HEK293 (cell line): ENCODE measurements at regions not wholly inside any gene's neighbourhood (a gene's known extent, or its start where the extent isn't known, plus 50 kb on each side); places are given as distances from the start of the nearest gene placed in this dataset.

Source experiments
- CTCF ChIA-PET: fragments of 350-600 bp; formaldehyde crosslinking; extraction: SDS; loops from one replicate; lab custom pipeline; 2021; ENCODE audit warnings: antibody characterized with exemption; lab: Yijun Ruan, JAX
- POLR2A ChIA-PET: fragments of 300-600 bp; formaldehyde crosslinking; extraction: SDS; loops from one replicate; lab custom pipeline; 2020; ENCODE audit warnings: antibody characterized with exemption, inconsistent platforms; lab: Yijun Ruan, JAX
- H3K27ac ChIP-seq: fragments of 200-500 bp; sonication (Bioruptor generic); 2 replicates; pipeline ENCODE4 v1.5.1; 2014; ENCODE audit warnings: low read depth, low read length, control low read depth, inconsistent platforms; ENCODE audit errors: extremely low read depth
- H3K36me3 ChIP-seq, 2 experiments: fragments of 200-500 bp in 1 of 2; sonication (Bioruptor generic) in 1 of 2; 1 replicate in 1 of 2; 2 replicates in 1 of 2; pipeline ENCODE4 v1.5.1; 2014 to 2017; ENCODE audit warnings: inconsistent platforms in 2 of 2, low read length in 2 of 2; ENCODE audit not compliant: control insufficient read depth in 2 of 2, insufficient read depth in 1 of 2
- H3K4me1 ChIP-seq: fragments of 200-500 bp; sonication (Bioruptor generic); 2 replicates; pipeline ENCODE4 v1.5.1; 2014; ENCODE audit warnings: mild to moderate bottlenecking, low read length, inconsistent platforms; ENCODE audit not compliant: control insufficient read depth, insufficient read depth
- H3K4me3 ChIP-seq: 2 replicates; pipeline ENCODE4 v1.5.1; 2011; ENCODE audit warnings: low read depth, mild to moderate bottlenecking, control low read depth, low read length, moderate library complexity
- H3K9me3 ChIP-seq: fragments of 200-500 bp; sonication (Bioruptor generic); 2 replicates; pipeline ENCODE4 v1.5.1; 2014; ENCODE audit warnings: low read depth, low read length, inconsistent platforms; ENCODE audit not compliant: control insufficient read depth, insufficient read depth
- BCL11B ChIP-seq: fragments of 450-650 bp; formaldehyde crosslinking; IDR thresholded peaks from 2 replicates; pipeline ENCODE4 v1.5.1; 2016; ENCODE audit warnings: low read depth, missing biosample characterization, missing genetic modification characterization
- HOXA7 ChIP-seq: sonication (generic); formaldehyde crosslinking; IDR thresholded peaks from 2 replicates; pipeline ENCODE4 v1.8.1; 2022; ENCODE audit warnings: missing genetic modification reagents, borderline replicate concordance
- HOXD13 ChIP-seq: sonication (generic); formaldehyde crosslinking; IDR thresholded peaks from 2 replicates; pipeline ENCODE4 v1.8.0; 2022; ENCODE audit warnings: missing genetic modification reagents, borderline replicate concordance
- MEIS1 ChIP-seq: sonication (generic); formaldehyde crosslinking; IDR thresholded peaks from 2 replicates; pipeline ENCODE4 v1.8.1; 2022; ENCODE audit warnings: missing genetic modification reagents, mild to moderate bottlenecking, borderline replicate concordance
- MYNN ChIP-seq: fragments of 450-650 bp; formaldehyde crosslinking; IDR thresholded peaks from 2 replicates; pipeline ENCODE4 v1.5.1; 2016; ENCODE audit warnings: missing biosample characterization, missing genetic modification characterization, borderline replicate concordance
- ZBTB49 ChIP-seq: fragments of 450-650 bp; formaldehyde crosslinking; IDR thresholded peaks from 2 replicates; pipeline ENCODE4 v1.5.1; 2016; ENCODE audit warnings: missing biosample characterization, missing genetic modification characterization, low read depth
- ZFHX2 ChIP-seq: fragments of 450-650 bp; formaldehyde crosslinking; conservative IDR thresholded peaks from 2 replicates; pipeline ENCODE4 v1.5.1; 2016; ENCODE audit warnings: missing biosample characterization, missing genetic modification characterization
- ZNF37A ChIP-seq: fragments of 450-650 bp; IDR thresholded peaks from 2 replicates; pipeline ENCODE4 v1.5.1; 2018; ENCODE audit warnings: missing biosample characterization, missing genetic modification characterization
- ZNF433 ChIP-seq: fragments of 450-650 bp; formaldehyde crosslinking; IDR thresholded peaks from 2 replicates; pipeline ENCODE4 v1.5.1; 2016; ENCODE audit warnings: missing biosample characterization, missing genetic modification characterization, low read depth
- ZNF548 ChIP-seq: fragments of 450-650 bp; formaldehyde crosslinking; IDR thresholded peaks from 2 replicates; pipeline ENCODE4 v1.5.1; 2016; ENCODE audit warnings: missing biosample characterization, missing genetic modification characterization
- ZNF549 ChIP-seq: fragments of 450-650 bp; IDR thresholded peaks from 2 replicates; pipeline ENCODE4 v1.5.1; 2018; ENCODE audit warnings: missing biosample characterization, missing genetic modification characterization, mild to moderate bottlenecking, inconsistent platforms, moderate library complexity
- ZNF623 ChIP-seq: fragments of 450-650 bp; formaldehyde crosslinking; IDR thresholded peaks from 2 replicates; pipeline ENCODE4 v1.5.1; 2016; ENCODE audit warnings: missing biosample characterization, missing genetic modification characterization
- ZNF624 ChIP-seq: fragments of 450-650 bp; formaldehyde crosslinking; IDR thresholded peaks from 2 replicates; pipeline ENCODE4 v1.5.1; 2017; ENCODE audit warnings: missing biosample characterization, missing genetic modification characterization
- ZNF692 ChIP-seq: fragments of 450-650 bp; formaldehyde crosslinking; IDR thresholded peaks from 2 replicates; pipeline ENCODE4 v1.5.1; 2016; ENCODE audit warnings: missing biosample characterization, missing genetic modification characterization
- ZNF76 ChIP-seq: fragments of 450-650 bp; formaldehyde crosslinking; IDR thresholded peaks from 2 replicates; pipeline ENCODE4; 2016; ENCODE audit warnings: low read depth, missing biosample characterization, missing genetic modification characterization, borderline replicate concordance
- ZNF792 ChIP-seq: fragments of 450-650 bp; formaldehyde crosslinking; IDR thresholded peaks from 2 replicates; pipeline ENCODE4 v1.5.1; 2016; ENCODE audit warnings: missing biosample characterization, missing genetic modification characterization
- ZXDB ChIP-seq: fragments of 450-650 bp; formaldehyde crosslinking; IDR thresholded peaks from 2 replicates; pipeline ENCODE4 v1.5.1; 2016; ENCODE audit warnings: missing biosample characterization, missing genetic modification characterization
- TF ChIP-seq, protein P1 (sequence below): fragments of 450-650 bp; formaldehyde crosslinking; IDR thresholded peaks from 2 replicates; pipeline ENCODE4 v1.5.1; 2017; ENCODE audit warnings: missing biosample characterization, missing genetic modification characterization
- TF ChIP-seq, protein P2 (sequence below): fragments of 450-650 bp; IDR thresholded peaks from 2 replicates; pipeline ENCODE4 v1.5.1; 2018; ENCODE audit warnings: missing biosample characterization, mild to moderate bottlenecking, missing genetic modification characterization

DNA sequence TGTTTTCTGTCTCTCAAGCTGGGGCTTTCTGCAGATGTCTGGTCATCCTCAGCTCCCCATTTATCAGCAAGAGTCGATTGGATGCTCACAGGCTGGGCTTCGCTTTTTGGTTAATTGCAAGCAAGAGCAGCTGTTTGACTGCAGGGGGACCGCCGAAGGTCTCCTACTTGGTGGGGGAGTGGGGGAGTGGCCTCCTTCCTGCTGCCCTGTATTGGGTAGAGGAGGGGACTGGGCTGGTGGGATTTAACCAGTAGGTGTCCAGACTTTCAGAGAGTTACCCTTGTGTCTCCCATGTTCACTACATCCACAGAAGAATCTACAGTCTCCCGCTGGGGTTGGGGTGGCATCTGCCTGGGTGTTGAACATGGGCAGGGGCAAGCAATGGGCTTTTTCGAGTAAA lies 78.7 kb downstream of the PLXNA1 start:
- CTCF ChIA-PET: no interaction called here
- POLR2A ChIA-PET: no interaction called here
- H3K4me3 ChIP-seq: no peak overlapping the region
- H3K36me3 ChIP-seq: no peaks in the 10 kb centered on the region
- H3K4me1 ChIP-seq: no peaks in the 10 kb centered on the region
- no peaks in the 10 kb centered on the region for H3K9me3 ChIP-seq
- no peak overlapping the region for H3K27ac ChIP-seq
- TF ChIP-seq ZNF792 (tag by site-specific recombination) (no peak), ZNF76 (tag by site-specific recombination) (no peak), HOXA7 (CRISPR knock-in tag) (no peak), ZNF433 (tag by site-specific recombination) (no peak)
- TF ChIP-seq, protein P1, sequence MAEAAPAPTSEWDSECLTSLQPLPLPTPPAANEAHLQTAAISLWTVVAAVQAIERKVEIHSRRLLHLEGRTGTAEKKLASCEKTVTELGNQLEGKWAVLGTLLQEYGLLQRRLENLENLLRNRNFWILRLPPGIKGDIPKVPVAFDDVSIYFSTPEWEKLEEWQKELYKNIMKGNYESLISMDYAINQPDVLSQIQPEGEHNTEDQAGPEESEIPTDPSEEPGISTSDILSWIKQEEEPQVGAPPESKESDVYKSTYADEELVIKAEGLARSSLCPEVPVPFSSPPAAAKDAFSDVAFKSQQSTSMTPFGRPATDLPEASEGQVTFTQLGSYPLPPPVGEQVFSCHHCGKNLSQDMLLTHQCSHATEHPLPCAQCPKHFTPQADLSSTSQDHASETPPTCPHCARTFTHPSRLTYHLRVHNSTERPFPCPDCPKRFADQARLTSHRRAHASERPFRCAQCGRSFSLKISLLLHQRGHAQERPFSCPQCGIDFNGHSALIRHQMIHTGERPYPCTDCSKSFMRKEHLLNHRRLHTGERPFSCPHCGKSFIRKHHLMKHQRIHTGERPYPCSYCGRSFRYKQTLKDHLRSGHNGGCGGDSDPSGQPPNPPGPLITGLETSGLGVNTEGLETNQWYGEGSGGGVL (tag by site-specific recombination): no peak

DNA sequence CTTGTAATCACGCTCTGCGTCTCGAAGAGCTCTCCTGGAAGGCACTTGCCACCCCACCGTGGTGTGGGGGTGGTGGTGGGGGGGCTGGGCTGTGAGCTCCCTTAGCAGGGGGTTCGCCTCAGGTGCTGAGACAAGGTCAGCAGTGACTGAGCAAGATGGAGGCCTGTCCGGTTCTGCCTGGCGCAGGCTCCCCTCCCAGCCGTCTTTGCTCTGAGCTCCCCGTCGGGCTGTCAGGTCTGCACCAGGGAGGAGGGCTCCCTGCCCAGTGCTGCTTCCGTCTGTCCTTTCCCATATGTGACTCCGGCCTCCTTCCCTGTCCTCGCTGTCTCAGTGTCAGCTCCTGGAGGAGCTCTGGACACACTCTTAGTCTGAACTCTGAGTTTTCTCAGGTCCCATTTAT lies 80.0 kb downstream of the PLXNA1 start:
- Histone ChIP-seq H3K4me3 (no peak overlapping the region), H3K4me1 (no peaks in the 10 kb centered on the region), H3K27ac (no peak overlapping the region), H3K9me3 (no peaks in the 10 kb centered on the region), H3K36me3 (no peaks in the 10 kb centered on the region)
- ChIA-PET POLR2A (no interaction called here), CTCF (no interaction called here)
- TF ChIP-seq BCL11B (tag by site-specific recombination) (no peak), ZXDB (tag by site-specific recombination) (no peak), ZNF549 (no peak), ZNF692 (tag by site-specific recombination) (no peak), ZBTB49 (tag by site-specific recombination) (no peak)

DNA sequence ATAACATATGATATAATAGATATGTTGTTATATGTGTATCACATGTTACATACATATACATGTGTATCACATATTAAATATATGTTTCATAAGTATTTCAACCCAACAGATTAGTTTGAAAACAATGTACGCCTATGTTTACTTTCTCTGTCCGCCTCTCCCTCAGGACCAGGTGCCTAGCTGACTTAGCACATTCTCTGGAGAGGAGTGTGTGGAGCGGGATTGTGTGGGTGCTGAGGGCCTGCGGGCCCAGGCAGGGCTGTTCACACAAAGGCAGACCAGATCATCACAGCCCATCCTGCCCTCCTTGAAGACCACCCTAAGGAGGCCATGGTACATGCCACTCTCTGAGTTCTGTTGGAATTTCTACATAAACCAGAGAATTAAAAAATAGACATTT lies 81.0 kb downstream of the PLXNA1 start:
- H3K36me3 ChIP-seq: no peaks in the 10 kb centered on the region
- POLR2A ChIA-PET: no interaction called here
- H3K4me3 ChIP-seq: no peak overlapping the region
- no peaks in the 10 kb centered on the region for H3K4me1 ChIP-seq
- CTCF ChIA-PET: no interaction called here
- no peak overlapping the region for H3K27ac ChIP-seq
- H3K9me3 ChIP-seq: no peaks in the 10 kb centered on the region
- TF ChIP-seq MEIS1 (CRISPR knock-in tag) (no peak), ZNF624 (tag by site-specific recombination) (no peak), ZNF548 (tag by site-specific recombination) (no peak), ZFHX2 (tag by site-specific recombination) (no peak), ZNF623 (tag by site-specific recombination) (no peak), ZNF37A (tag by site-specific recombination) (no peak), HOXD13 (CRISPR knock-in tag) (no peak), MYNN (tag by site-specific recombination) (no peak)
- TF ChIP-seq, protein P2, sequence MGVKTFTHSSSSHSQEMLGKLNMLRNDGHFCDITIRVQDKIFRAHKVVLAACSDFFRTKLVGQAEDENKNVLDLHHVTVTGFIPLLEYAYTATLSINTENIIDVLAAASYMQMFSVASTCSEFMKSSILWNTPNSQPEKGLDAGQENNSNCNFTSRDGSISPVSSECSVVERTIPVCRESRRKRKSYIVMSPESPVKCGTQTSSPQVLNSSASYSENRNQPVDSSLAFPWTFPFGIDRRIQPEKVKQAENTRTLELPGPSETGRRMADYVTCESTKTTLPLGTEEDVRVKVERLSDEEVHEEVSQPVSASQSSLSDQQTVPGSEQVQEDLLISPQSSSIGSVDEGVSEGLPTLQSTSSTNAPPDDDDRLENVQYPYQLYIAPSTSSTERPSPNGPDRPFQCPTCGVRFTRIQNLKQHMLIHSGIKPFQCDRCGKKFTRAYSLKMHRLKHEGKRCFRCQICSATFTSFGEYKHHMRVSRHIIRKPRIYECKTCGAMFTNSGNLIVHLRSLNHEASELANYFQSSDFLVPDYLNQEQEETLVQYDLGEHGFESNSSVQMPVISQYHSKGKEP (tag by site-specific recombination): no peak
- TF ChIP-seq, all 188 proteins: peak for 0
